ENCODE measurements at regions not wholly inside any gene's neighbourhood (a gene's known extent, or its start where the extent isn't known, plus 50 kb on each side); places are given as distances from the start of the nearest gene placed in this dataset.
A peak's percentile ranks its signal among the peaks of the same experiment; 100 is the strongest.

DNA sequence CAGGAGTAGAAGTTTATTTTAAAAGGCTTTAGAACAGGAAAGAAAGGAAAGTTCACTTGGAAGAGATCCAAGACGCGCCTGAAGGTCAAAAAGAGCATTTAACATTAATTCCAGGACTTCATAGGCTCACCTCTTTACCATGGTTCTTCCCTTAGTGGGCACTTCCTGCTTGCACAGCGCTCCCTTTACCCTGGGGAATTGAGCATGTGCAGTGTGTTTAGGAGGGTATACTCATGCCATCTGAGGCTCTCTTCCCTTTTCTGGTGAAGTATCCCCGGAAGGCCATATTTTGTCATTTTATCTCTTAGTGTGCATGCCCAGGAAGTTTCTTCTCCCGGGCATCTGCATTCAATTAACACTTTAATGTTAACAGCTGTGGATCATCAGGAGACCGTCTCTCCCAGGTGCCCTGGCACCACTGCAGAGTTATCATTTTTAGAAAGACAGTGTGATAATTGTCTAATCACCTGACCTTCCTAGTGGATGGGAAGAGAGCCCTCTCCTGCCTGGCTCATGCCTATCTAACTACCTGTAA lies 66.1 kb upstream of the ABCC4 start:
- no peak for DNase-seq
- H3K27ac ChIP-seq, result no peak overlapping the region

DNA sequence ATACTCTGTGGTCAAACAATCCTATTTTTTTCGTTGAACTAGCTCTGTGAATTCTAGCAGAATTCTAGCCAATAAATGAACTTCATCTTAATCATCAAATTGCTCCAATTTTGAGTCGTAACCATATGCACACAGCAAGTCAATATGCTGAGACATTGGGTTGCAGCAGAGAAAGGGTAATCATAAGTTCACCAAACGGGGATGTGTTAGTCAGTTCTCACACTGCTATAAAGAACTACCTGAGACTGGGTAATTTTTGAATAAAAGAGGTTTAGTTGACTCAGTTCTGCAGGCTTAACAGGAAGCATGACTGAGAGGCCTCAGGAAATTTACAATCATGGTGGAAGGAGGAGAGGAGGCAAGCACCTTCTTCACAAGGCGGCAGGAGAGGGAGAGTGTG lies 67.7 kb upstream of the ABCC4 start:
- TF ChIP-seq POLR2A (IDR thresholded peaks at IDR 0.05), result no peak
- TF ChIP-seq, protein P1, sequence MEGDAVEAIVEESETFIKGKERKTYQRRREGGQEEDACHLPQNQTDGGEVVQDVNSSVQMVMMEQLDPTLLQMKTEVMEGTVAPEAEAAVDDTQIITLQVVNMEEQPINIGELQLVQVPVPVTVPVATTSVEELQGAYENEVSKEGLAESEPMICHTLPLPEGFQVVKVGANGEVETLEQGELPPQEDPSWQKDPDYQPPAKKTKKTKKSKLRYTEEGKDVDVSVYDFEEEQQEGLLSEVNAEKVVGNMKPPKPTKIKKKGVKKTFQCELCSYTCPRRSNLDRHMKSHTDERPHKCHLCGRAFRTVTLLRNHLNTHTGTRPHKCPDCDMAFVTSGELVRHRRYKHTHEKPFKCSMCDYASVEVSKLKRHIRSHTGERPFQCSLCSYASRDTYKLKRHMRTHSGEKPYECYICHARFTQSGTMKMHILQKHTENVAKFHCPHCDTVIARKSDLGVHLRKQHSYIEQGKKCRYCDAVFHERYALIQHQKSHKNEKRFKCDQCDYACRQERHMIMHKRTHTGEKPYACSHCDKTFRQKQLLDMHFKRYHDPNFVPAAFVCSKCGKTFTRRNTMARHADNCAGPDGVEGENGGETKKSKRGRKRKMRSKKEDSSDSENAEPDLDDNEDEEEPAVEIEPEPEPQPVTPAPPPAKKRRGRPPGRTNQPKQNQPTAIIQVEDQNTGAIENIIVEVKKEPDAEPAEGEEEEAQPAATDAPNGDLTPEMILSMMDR (IDR thresholded peaks at IDR 0.05), result no peak
- no peaks in the 10 kb centered on the region for H3K9me3 ChIP-seq

More for the DNA sequence above, 66.1 kb upstream of the ABCC4 start:
- TF ChIP-seq, protein P1 (IDR thresholded peaks at IDR 0.05), result no peak
- Histone ChIP-seq H3K9me3 (no peaks in the 10 kb centered on the region), H3K27me3 (no peaks in the 10 kb centered on the region), H3K36me3 (no peaks in the 10 kb centered on the region), H3K4me1 (no peaks in the 10 kb centered on the region), H3K4me3 (no peak overlapping the region)

DNA sequence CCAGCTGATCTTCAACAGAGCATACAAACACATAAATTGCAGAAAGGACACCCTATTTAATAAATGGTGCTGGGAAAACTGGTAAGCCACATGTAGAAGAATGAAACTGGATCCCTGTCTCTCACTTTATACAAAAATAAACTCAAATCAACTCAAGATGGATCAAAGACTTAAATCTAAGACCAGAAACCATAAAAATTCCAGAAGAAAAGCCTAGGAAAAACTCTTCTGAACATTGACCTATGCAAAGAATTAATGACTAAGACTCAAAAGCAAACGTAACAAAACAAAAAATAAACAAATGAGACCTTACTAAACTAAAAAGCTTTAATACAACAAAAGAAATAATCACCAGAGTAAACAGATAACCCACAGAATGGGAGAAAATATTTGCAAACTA lies 74.5 kb upstream of the ABCC4 start:
- H3K27me3 ChIP-seq, result no peaks in the 10 kb centered on the region
- no peak for DNase-seq
- TF ChIP-seq, protein P1 (IDR thresholded peaks at IDR 0.05), result no peak
- TF ChIP-seq POLR2A (IDR thresholded peaks at IDR 0.05), result no peak
- no peak overlapping the region for H3K27ac ChIP-seq
- H3K4me1 ChIP-seq, result peaks cover 0 to 4% (median 1%) of the 10 kb centered on the region in 4 donors
- no peak overlapping the region for H3K4me3 ChIP-seq
- no peaks in the 10 kb centered on the region for H3K9me3 ChIP-seq
- H3K36me3 ChIP-seq, result no peaks in the 10 kb centered on the region

More for the DNA sequence above, 67.7 kb upstream of the ABCC4 start:
- H3K27me3 ChIP-seq, result no peaks in the 10 kb centered on the region
- H3K27ac ChIP-seq, result no peak overlapping the region
- no peak for DNase-seq
- H3K4me3 ChIP-seq, result no peak overlapping the region
- H3K4me1 ChIP-seq, result no peaks in the 10 kb centered on the region
- no peaks in the 10 kb centered on the region for H3K36me3 ChIP-seq

DNA sequence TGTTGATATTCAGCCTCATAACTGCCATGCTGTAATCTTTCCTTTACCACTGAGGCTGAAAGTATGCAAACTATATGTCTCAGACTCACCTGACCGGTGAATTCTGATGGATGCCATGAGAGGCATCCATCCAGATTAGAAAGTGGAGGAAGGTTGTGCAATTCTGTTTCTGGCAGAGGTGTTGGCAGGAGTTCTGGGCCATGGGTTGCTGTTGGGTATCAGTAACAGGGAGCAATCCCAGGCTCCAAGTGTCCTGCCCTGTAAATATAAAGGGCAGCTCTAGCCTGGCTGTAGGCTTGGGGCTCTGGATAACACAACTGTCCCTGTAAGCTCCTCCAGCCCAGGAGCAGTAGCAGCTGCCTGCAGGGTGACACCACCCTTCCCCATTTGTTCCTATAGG lies 77.4 kb upstream of the ABCC4 start:
- Histone ChIP-seq H3K9me3 (no peaks in the 10 kb centered on the region), H3K4me1 (peaks cover 0 to 6% (median 1%) of the 10 kb centered on the region in 4 donors), H3K27me3 (no peaks in the 10 kb centered on the region), H3K4me3 (no peak overlapping the region), H3K27ac (no peak overlapping the region), H3K36me3 (no peaks in the 10 kb centered on the region)
- no peak for DNase-seq
- TF ChIP-seq, protein P1 (IDR thresholded peaks at IDR 0.05), result no peak
- no peak for TF ChIP-seq POLR2A (IDR thresholded peaks at IDR 0.05)

DNA sequence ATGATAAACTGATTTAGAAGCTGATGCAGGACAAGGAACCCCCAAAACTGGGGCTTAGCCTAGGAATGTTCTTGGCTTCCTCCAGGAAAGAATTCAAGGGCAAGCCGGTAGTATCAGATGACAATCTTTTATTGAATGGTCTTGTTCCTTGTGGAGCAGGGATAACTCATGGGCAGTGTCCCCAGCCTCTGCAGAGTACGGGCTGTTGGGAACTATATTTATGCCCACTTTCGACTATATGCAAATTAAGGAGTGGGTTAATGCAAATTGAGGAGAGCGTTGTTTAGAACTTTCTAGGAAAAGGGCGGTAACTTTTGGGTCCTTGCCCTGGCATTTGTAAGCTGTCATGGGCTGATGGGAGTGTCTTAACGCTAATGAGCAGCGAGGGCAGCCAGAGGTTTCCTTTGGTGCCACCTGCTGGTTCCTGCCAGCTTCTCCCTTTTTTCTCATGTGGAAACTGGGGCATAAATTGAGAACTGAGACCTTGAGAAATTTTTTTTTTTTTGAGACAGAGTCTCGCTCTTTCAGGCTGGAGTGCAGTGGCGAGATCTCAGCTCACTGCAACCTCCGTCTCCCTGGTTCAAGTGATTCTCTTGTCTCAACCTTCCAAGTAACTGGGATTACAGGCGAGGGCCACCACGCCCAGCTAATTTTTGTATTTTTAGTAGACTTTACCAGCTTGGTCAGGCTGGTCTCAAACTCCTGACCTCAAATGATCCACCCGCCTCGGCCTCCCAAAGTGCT lies 79.4 kb upstream of the ABCC4 start:
- peak; percentile 59 to 89 (median 69) for DNase-seq
- no peak overlapping the region for H3K27ac ChIP-seq
- no peaks in the 10 kb centered on the region for H3K27me3 ChIP-seq
- H3K4me1 ChIP-seq, result peaks cover 0 to 6% (median 1%) of the 10 kb centered on the region in 4 donors
- no peaks in the 10 kb centered on the region for H3K9me3 ChIP-seq
- TF ChIP-seq POLR2A (IDR thresholded peaks at IDR 0.05), result no peak
- TF ChIP-seq, protein P1 (IDR thresholded peaks at IDR 0.05), result peak; percentile 21 to 90 (median 78)
- H3K4me3 ChIP-seq, result no peak overlapping the region
- H3K36me3 ChIP-seq, result no peaks in the 10 kb centered on the region

Data from Peyer's patch (tissue), 4 donors.